ENCODE measurements at regions not wholly inside any gene's neighbourhood (a gene's known extent, or its start where the extent isn't known, plus 50 kb on each side); places are given as distances from the start of the nearest gene placed in this dataset.

- DNase-seq (ENCODE audit: low read depth in 2 of 2): no peak
Measured at GRCh38 chr2:5914811-5915611, 222.8 kb downstream of the SOX11 start.

GRCh38 chr2:5915881-5916310, 223.7 kb downstream of the SOX11 start:
- DNase-seq (ENCODE audit: low read depth in 2 of 2): no peak

- DNase-seq (ENCODE audit: low read depth in 2 of 2): no peak
Measured at GRCh38 chr2:5921081-5921642, 229.0 kb downstream of the SOX11 start.

- no peak for DNase-seq (ENCODE audit: low read depth in 2 of 2)
Measured at GRCh38 chr2:5923957-5924945, 232.1 kb downstream of the SOX11 start.

- no peak for DNase-seq (ENCODE audit: low read depth in 2 of 2)
Measured at GRCh38 chr2:5925604-5926003, 233.4 kb downstream of the SOX11 start.

GRCh38 chr2:5926871-5927512, 234.8 kb downstream of the SOX11 start:
- no peak for DNase-seq (ENCODE audit: low read depth in 2 of 2)

GRCh38 chr2:5932556-5933469, 240.6 kb downstream of the SOX11 start:
- no peak for DNase-seq (ENCODE audit: low read depth in 2 of 2)

- no peak for DNase-seq (ENCODE audit: low read depth in 2 of 2)
Measured at GRCh38 chr2:5933669-5934068, 241.5 kb downstream of the SOX11 start.

- DNase-seq (ENCODE audit: low read depth in 2 of 2): no peak
Measured at GRCh38 chr2:5937321-5937720, 245.1 kb downstream of the SOX11 start.

GRCh38 chr2:5937851-5938565, 245.8 kb downstream of the SOX11 start:
- no peak for DNase-seq (ENCODE audit: low read depth in 2 of 2)

- no peak for DNase-seq (ENCODE audit: low read depth in 2 of 2)
Measured at GRCh38 chr2:5938566-5938896, 246.3 kb downstream of the SOX11 start.

GRCh38 chr2:5939553-5939952, 247.4 kb downstream of the SOX11 start:
- DNase-seq (ENCODE audit: low read depth in 2 of 2): no peak

GRCh38 chr2:5940596-5941535, 248.7 kb downstream of the SOX11 start:
- no peak for DNase-seq (ENCODE audit: low read depth in 2 of 2)

- no peak for DNase-seq (ENCODE audit: low read depth in 2 of 2)
Measured at GRCh38 chr2:5942204-5942603, 250.0 kb downstream of the SOX11 start.

GRCh38 chr2:5945742-5946141, 253.6 kb downstream of the SOX11 start:
- DNase-seq (ENCODE audit: low read depth in 2 of 2): no peak

- DNase-seq (ENCODE audit: low read depth in 2 of 2): no peak
Measured at GRCh38 chr2:5946225-5947115, 254.3 kb downstream of the SOX11 start.

- no peak for DNase-seq (ENCODE audit: low read depth in 2 of 2)
Measured at GRCh38 chr2:5950736-5951135, 258.6 kb downstream of the SOX11 start.

GRCh38 chr2:5951471-5951870, 259.3 kb downstream of the SOX11 start:
- DNase-seq (ENCODE audit: low read depth in 2 of 2): no peak
